ENCODE measurements at regions not wholly inside any gene's neighbourhood (a gene's known extent, or its start where the extent isn't known, plus 50 kb on each side); places are given as distances from the start of the nearest gene placed in this dataset.

GRCh38 chr11:69545976-69546617 is 64.6 kb downstream of the LINC01488 start:
- WGBS (ENCODE audit: low lambda C conversion rate): 82% methylated on average over 16 of the region's 18 CpGs
- H3F3A ChIP-seq (replicated peaks; ENCODE audit: insufficient read depth): peaks cover 5% of the 10 kb centered on the region
- no peak for TF ChIP-seq PBX3 (IDR thresholded peaks at IDR 0.05)
- TF ChIP-seq USF1 (IDR thresholded peaks at IDR 0.05; ENCODE audit: borderline replicate concordance, low read depth): no peak
- no peak for TF ChIP-seq FOXJ3 (CRISPR knock-in tag; IDR thresholded peaks at IDR 0.05)
- TF ChIP-seq TEAD4 (IDR thresholded peaks at IDR 0.05; ENCODE audit: borderline replicate concordance, insufficient read depth): no peak
- H3K27ac ChIP-seq (ENCODE audit: low read depth in 2 of 2, low read length in 1 of 2): no peak overlapping the region
- peaks cover 0 to 8% of the 10 kb centered on the region in 2 experiments; a peak in 2 of 4 replicates for H3K4me1 ChIP-seq (ENCODE audit: control insufficient read depth in 1 of 2, insufficient read depth in 2 of 2, low read depth in 1 of 2, low read length in 1 of 2)
- no peak overlapping the region for H3K9ac ChIP-seq
- H3K27me3 ChIP-seq (ENCODE audit: insufficient read depth): no peaks in the 10 kb centered on the region
- H3K79me2 ChIP-seq (ENCODE audit: insufficient read depth): no peaks in the 10 kb centered on the region
- peaks cover 12% of the 10 kb centered on the region; the same call in 1 of the 2 replicates for H3K9me3 ChIP-seq
- POLR2A ChIA-PET: no interaction called here
- no peak for DNase-seq
- no peaks in the 10 kb centered on the region for H4K20me1 ChIP-seq (ENCODE audit: insufficient read depth)
- no peak overlapping the region for H3K4me2 ChIP-seq
- no peak overlapping the region for H3K4me3 ChIP-seq (ENCODE audit: low read depth in 2 of 2, low read length in 1 of 2)
- H3K36me3 ChIP-seq (replicated peaks in 1 of 2; ENCODE audit: control insufficient read depth in 1 of 2, insufficient read depth in 2 of 2, low read length in 1 of 2): no peaks in the 10 kb centered on the region
- H3K9me2 ChIP-seq: no peaks in the 10 kb centered on the region
- no peak overlapping the region for H2AFZ ChIP-seq (ENCODE audit: low read depth)
- CTCF ChIA-PET: no interaction called here

GRCh38 chr11:69546735-69547370 is 65.4 kb downstream of the LINC01488 start:
- no peaks in the 10 kb centered on the region for H3K27me3 ChIP-seq (ENCODE audit: insufficient read depth)
- H3K4me3 ChIP-seq (ENCODE audit: low read depth in 2 of 2, low read length in 1 of 2): no peak overlapping the region
- no peak overlapping the region for H2AFZ ChIP-seq (ENCODE audit: low read depth)
- peaks cover 0 to 1% of the 10 kb centered on the region in 2 experiments; a peak in 1 of 4 replicates for H3K4me1 ChIP-seq (ENCODE audit: control insufficient read depth in 1 of 2, insufficient read depth in 2 of 2, low read depth in 1 of 2, low read length in 1 of 2)
- DNase-seq: no peak
- no peaks in the 10 kb centered on the region for H3K79me2 ChIP-seq (ENCODE audit: insufficient read depth)
- no peak overlapping the region for H3K9ac ChIP-seq
- H4K20me1 ChIP-seq (ENCODE audit: insufficient read depth): no peaks in the 10 kb centered on the region
- ChIA-PET POLR2A (no interaction called here), CTCF (no interaction called here)
- H3K4me2 ChIP-seq: no peak overlapping the region
- H3K9me3 ChIP-seq: peaks cover 15% of the 10 kb centered on the region; the same call in 1 of the 2 replicates
- TF ChIP-seq FOSL2 (IDR thresholded peaks at IDR 0.05; ENCODE audit: borderline replicate concordance, low read depth) (no peak), SIN3A (IDR thresholded peaks at IDR 0.05; ENCODE audit: borderline replicate concordance, low read depth, low read length) (no peak), YY1 (IDR thresholded peaks at IDR 0.05; ENCODE audit: low read depth) (no peak), TEAD4 (IDR thresholded peaks at IDR 0.05; ENCODE audit: borderline replicate concordance, insufficient read depth) (no peak), EP300 (IDR thresholded peaks at IDR 0.05; ENCODE audit: borderline replicate concordance in 1 of 2, low read depth in 1 of 2, low read length in 1 of 2) (no peak), PBX3 (IDR thresholded peaks at IDR 0.05) (no peak), GABPA (IDR thresholded peaks at IDR 0.05; ENCODE audit: low read depth) (no peak), RXRA (IDR thresholded peaks at IDR 0.05; ENCODE audit: borderline replicate concordance, low read depth) (no peak), TCF12 (IDR thresholded peaks at IDR 0.05) (no peak), ELF1 (IDR thresholded peaks at IDR 0.05) (no peak), USF2 (IDR thresholded peaks at IDR 0.05; ENCODE audit: borderline replicate concordance, low read depth, low read length) (no peak), GATA2 (CRISPR knock-in tag; IDR thresholded peaks at IDR 0.05) (no peak), RCOR1 (IDR thresholded peaks at IDR 0.05; ENCODE audit: low read length) (no peak)
- WGBS (ENCODE audit: low lambda C conversion rate): 74% methylated on average over 14 of the region's 16 CpGs
- H3F3A ChIP-seq (replicated peaks; ENCODE audit: insufficient read depth): peaks cover 5% of the 10 kb centered on the region
- no peaks in the 10 kb centered on the region for H3K36me3 ChIP-seq (replicated peaks in 1 of 2; ENCODE audit: control insufficient read depth in 1 of 2, insufficient read depth in 2 of 2, low read length in 1 of 2)
- H3K9me2 ChIP-seq: no peaks in the 10 kb centered on the region
- H3K27ac ChIP-seq (ENCODE audit: low read depth in 2 of 2, low read length in 1 of 2): no peak overlapping the region
